Esophagus squamous epithelium (tissue), 4 donors: ENCODE measurements at regions not wholly inside any gene's neighbourhood (a gene's known extent, or its start where the extent isn't known, plus 50 kb on each side); places are given as distances from the start of the nearest gene placed in this dataset.

Source experiments
- POLR2A ChIP-seq, 4 donors: fragments of 450-650 bp; IDR thresholded peaks; one replicate each; pipeline ENCODE4 v1.6.1; 2017; ENCODE audit warnings: antibody characterized with exemption in 4 of 4, mild to moderate bottlenecking in 4 of 4, moderate library complexity in 3 of 4
- TF ChIP-seq, protein P1 (sequence below), 6 experiments: fragments of 450-650 bp in 4 of 6; fragments of 200-600 bp in 2 of 6; sonication (generic) in 2 of 6; IDR thresholded peaks; one replicate each; pipeline ENCODE4 v1.5.1; 2016 to 2019; ENCODE audit warnings: antibody characterized with exemption in 6 of 6, mild to moderate bottlenecking in 4 of 6, moderate library complexity in 4 of 6

DNA sequence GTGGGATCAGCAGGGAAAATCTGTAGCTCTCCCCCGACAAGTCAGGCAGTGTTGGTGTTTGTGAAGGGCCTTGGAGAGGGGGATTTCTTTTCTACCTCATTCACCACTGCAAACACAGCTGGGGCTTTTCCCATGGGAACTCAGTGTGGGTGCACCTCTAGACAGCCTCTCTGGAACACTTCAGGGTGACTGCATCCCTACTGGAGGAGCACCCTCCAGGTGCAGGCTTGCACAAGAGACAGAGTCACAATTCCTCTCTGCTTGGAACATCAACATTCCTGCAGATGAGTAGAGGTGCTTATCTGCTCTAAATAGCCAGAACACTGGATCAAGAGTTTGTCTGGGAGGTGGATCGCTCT, 72.7 kb upstream of the AKAP13 start:
- TF ChIP-seq, protein P1, sequence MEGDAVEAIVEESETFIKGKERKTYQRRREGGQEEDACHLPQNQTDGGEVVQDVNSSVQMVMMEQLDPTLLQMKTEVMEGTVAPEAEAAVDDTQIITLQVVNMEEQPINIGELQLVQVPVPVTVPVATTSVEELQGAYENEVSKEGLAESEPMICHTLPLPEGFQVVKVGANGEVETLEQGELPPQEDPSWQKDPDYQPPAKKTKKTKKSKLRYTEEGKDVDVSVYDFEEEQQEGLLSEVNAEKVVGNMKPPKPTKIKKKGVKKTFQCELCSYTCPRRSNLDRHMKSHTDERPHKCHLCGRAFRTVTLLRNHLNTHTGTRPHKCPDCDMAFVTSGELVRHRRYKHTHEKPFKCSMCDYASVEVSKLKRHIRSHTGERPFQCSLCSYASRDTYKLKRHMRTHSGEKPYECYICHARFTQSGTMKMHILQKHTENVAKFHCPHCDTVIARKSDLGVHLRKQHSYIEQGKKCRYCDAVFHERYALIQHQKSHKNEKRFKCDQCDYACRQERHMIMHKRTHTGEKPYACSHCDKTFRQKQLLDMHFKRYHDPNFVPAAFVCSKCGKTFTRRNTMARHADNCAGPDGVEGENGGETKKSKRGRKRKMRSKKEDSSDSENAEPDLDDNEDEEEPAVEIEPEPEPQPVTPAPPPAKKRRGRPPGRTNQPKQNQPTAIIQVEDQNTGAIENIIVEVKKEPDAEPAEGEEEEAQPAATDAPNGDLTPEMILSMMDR (IDR thresholded peaks at IDR 0.05) = no peak
- TF ChIP-seq POLR2A (IDR thresholded peaks at IDR 0.05) = no peak
